CD14-positive monocyte (primary cell): ENCODE measurements at regions not wholly inside any gene's neighbourhood (a gene's known extent, or its start where the extent isn't known, plus 50 kb on each side); places are given as distances from the start of the nearest gene placed in this dataset.
A peak's percentile ranks its signal among the peaks of the same experiment; 100 is the strongest.

Experiments used
- DNase-seq, 3 donors: peaks; one replicate each; pipeline ENCODE4 v3.0.0-alpha.2; 2011 to 2022
- H2AFZ ChIP-seq: 2 replicates; pipeline ENCODE4 v1.6.0; 2012; ENCODE audit warnings: mild to moderate bottlenecking, low read depth, low read length, inconsistent platforms; ENCODE audit not compliant: insufficient read depth, poor library complexity, severe bottlenecking
- H3K27ac ChIP-seq, 2 donors: 1 replicate in 1 of 2; 2 replicates in 1 of 2; pipeline ENCODE4 v1.5.1; 2012 to 2013; ENCODE audit warnings: low read length in 2 of 2, control low read depth in 1 of 2, inconsistent platforms in 1 of 2, low read depth in 1 of 2, mild to moderate bottlenecking in 1 of 2
- H3K27me3 ChIP-seq, 2 donors: one replicate each; pipeline versions ENCODE4 v1.6.0 to v1.6.1; 2011 to 2013; ENCODE audit warnings: low read length in 2 of 2; ENCODE audit not compliant: control insufficient read depth in 2 of 2, insufficient read depth in 2 of 2
- H3K36me3 ChIP-seq, 2 donors: replicated peaks in 1 of 2; 1 replicate in 1 of 2; 2 replicates in 1 of 2; pipeline versions ENCODE4 v1.5.1 to v1.6.1; 2012 to 2013; ENCODE audit warnings: low read length in 2 of 2, control low read depth in 1 of 2, inconsistent platforms in 1 of 2, mild to moderate bottlenecking in 1 of 2; ENCODE audit not compliant: insufficient read depth in 2 of 2, control insufficient read depth in 1 of 2
- H3K4me1 ChIP-seq, 2 donors: 1 replicate in 1 of 2; 2 replicates in 1 of 2; pipeline versions ENCODE4 v1.5.1 to v1.6.1; 2012 to 2013; ENCODE audit warnings: low read length in 2 of 2, control low read depth in 1 of 2, inconsistent platforms in 1 of 2, mild to moderate bottlenecking in 1 of 2, moderate library complexity in 1 of 2; ENCODE audit not compliant: insufficient read depth in 2 of 2, control insufficient read depth in 1 of 2
- H3K4me2 ChIP-seq: replicated peaks from 2 replicates; pipeline ENCODE3; 2012; ENCODE audit warnings: low read length, moderate library complexity, mild to moderate bottlenecking; ENCODE audit not compliant: poor library complexity, severe bottlenecking; ENCODE audit errors: extremely low read depth
- H3K4me3 ChIP-seq, 3 experiments: fragments of 200-600 bp in 1 of 3; sonication (generic) in 1 of 3; replicated peaks in 1 of 3; 1 replicate in 2 of 3; 2 replicates in 1 of 3; pipeline ENCODE4 v1.5.1; 2011 to 2013; ENCODE audit warnings: low read length in 3 of 3, mild to moderate bottlenecking in 3 of 3, control low read depth in 2 of 3, low read depth in 2 of 3, inconsistent platforms in 1 of 3, moderate library complexity in 1 of 3
- H3K79me2 ChIP-seq: 2 replicates; pipeline ENCODE4 v1.6.0; 2012; ENCODE audit warnings: mild to moderate bottlenecking, control low read depth, inconsistent platforms, low read length, moderate library complexity; ENCODE audit not compliant: insufficient read depth
- H3K9ac ChIP-seq: 2 replicates; pipeline ENCODE4 v1.6.0; 2017; ENCODE audit warnings: low read length, mild to moderate bottlenecking; ENCODE audit not compliant: insufficient read depth, poor library complexity, severe bottlenecking
- H3K9me3 ChIP-seq, 2 donors: replicated peaks in 1 of 2; 1 replicate in 1 of 2; 2 replicates in 1 of 2; pipeline versions ENCODE4 v1.5.1 to v1.6.1; 2012 to 2013; ENCODE audit warnings: low read length in 2 of 2, control low read depth in 1 of 2; ENCODE audit not compliant: control insufficient read depth in 1 of 2, insufficient read depth in 1 of 2
- H4K20me1 ChIP-seq: 2 replicates; pipeline ENCODE4 v1.6.0; 2012; ENCODE audit warnings: mild to moderate bottlenecking, low read length, control low read depth, moderate library complexity; ENCODE audit not compliant: insufficient read depth
- H3K27ac Mint-ChIP-seq, 7 donors: one replicate each; pipeline ENCODE4 v1.8.0; 2020; ENCODE audit warnings: mild to moderate bottlenecking in 7 of 7, mixed read lengths in 7 of 7, moderate library complexity in 6 of 7, inconsistent platforms in 2 of 7
- H3K27me3 Mint-ChIP-seq, 3 donors: one replicate each; pipeline ENCODE4 v1.8.0; 2021 to 2022; ENCODE audit warnings: low read depth in 3 of 3, mild to moderate bottlenecking in 3 of 3, mixed read lengths in 3 of 3, moderate library complexity in 3 of 3, inconsistent platforms in 1 of 3
- H3K36me3 Mint-ChIP-seq, 2 donors: one replicate each; pipeline ENCODE4 v1.8.0; 2020; ENCODE audit warnings: mixed read lengths in 2 of 2, inconsistent platforms in 1 of 2, mild to moderate bottlenecking in 1 of 2
- H3K4me1 Mint-ChIP-seq: one replicate; pipeline ENCODE4 v1.8.0; 2020; ENCODE audit warnings: mild to moderate bottlenecking, mixed read lengths
- H3K4me3 Mint-ChIP-seq, 2 donors: one replicate each; pipeline ENCODE4 v1.8.0; 2020; ENCODE audit warnings: mild to moderate bottlenecking in 2 of 2, mixed read lengths in 2 of 2, moderate library complexity in 1 of 2
- H3K9me3 Mint-ChIP-seq, 7 donors: one replicate each; pipeline ENCODE4 v1.8.0; 2020 to 2022; ENCODE audit warnings: mixed read lengths in 7 of 7, mild to moderate bottlenecking in 6 of 7, moderate library complexity in 6 of 7, inconsistent platforms in 2 of 7
- CTCF ChIP-seq: fragments of 200-600 bp; IDR thresholded peaks from one replicate; pipeline ENCODE4 v1.8.0; 2022; ENCODE audit warnings: antibody characterized with exemption, mild to moderate bottlenecking
- WGBS: methylation state at CpG from one replicate; pipeline ENCODE4 v1.1.5; 2013; ENCODE audit warnings: missing lambda C conversion rate; ENCODE audit not compliant: insufficient coverage; 5-methylcytosine and 5-hydroxymethylcytosine counted together
- intact Hi-C, 2 donors: fragments of 100-400 bp; cut with micrococcal nuclease; formaldehyde crosslinking; loops; one replicate each; pipeline versions ENCODE4 v1.15.0 to v1.15.1; 2023

DNA sequence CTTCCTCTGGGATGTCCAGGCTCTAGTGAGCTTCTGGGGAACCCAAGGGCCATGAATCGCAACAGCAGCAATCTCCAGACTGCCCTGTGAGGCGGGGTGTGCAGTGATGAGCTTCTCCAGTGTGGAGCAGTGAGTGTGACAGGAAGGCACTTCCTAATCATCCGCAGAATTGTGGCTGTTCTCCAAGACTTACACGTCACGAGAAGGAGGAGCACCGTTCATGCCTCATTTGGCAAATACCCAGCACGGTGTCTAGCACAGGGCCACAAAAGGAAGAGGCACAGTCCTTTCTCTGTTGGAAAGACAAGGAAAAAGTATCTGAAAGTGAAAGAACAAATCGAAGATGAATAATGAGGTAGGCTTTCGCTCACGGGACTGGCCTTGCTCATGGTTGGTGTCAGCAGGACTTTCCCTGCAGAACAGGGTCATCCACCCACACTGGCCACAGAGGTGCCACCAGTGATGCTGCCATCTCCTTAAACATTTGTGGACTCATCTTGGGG, 125.1 kb upstream of the HAAO start:
- Histone ChIP-seq H3K9me3 (no peaks in the 10 kb centered on the region), H3K36me3 (no peaks in the 10 kb centered on the region), H4K20me1 (no peaks in the 10 kb centered on the region), H3K79me2 (no peaks in the 10 kb centered on the region), H3K27me3 (no peaks in the 10 kb centered on the region), H3K27ac (no peak overlapping the region), H3K4me2 (no peak overlapping the region), H3K9ac (no peak overlapping the region), H2AFZ (peak overlapping the region; percentile 44), H3K4me1 (peaks cover 0 to 9% of the 10 kb centered on the region in 2 donors), H3K4me3 (no peak overlapping the region)
- no peak for TF ChIP-seq CTCF
- peak in 1 of 3 donors; percentile 29 for DNase-seq
- Mint-ChIP-seq H3K27me3 (peaks cover 0 to 6% (median 5%) of the 10 kb centered on the region in 3 donors), H3K9me3 (peaks cover 0 to 2% (median 0%) of the 10 kb centered on the region in 7 donors), H3K36me3 (no peaks in the 10 kb centered on the region), H3K4me1 (peaks cover 18% of the 10 kb centered on the region), H3K27ac (no peak overlapping the region), H3K4me3 (peak overlapping the region; percentile 4 to 87)
- intact Hi-C loops, result no loop called here
- 47% methylated on average over 7 of the region's 10 CpGs for WGBS

- Histone ChIP-seq H2AFZ (no peak overlapping the region), H3K27ac (no peak overlapping the region), H3K4me1 (peaks cover 0 to 9% of the 10 kb centered on the region in 2 donors), H3K9ac (no peak overlapping the region), H3K4me2 (no peak overlapping the region), H3K79me2 (no peaks in the 10 kb centered on the region), H4K20me1 (no peaks in the 10 kb centered on the region), H3K36me3 (no peaks in the 10 kb centered on the region), H3K27me3 (no peaks in the 10 kb centered on the region), H3K4me3 (no peak overlapping the region), H3K9me3 (no peaks in the 10 kb centered on the region)
- H3K36me3 Mint-ChIP-seq, result no peaks in the 10 kb centered on the region
- H3K4me3 Mint-ChIP-seq, result no peak overlapping the region
- H3K4me1 Mint-ChIP-seq, result peaks cover 18% of the 10 kb centered on the region
- DNase-seq, result no peak
- H3K27ac Mint-ChIP-seq, result no peak overlapping the region
- H3K9me3 Mint-ChIP-seq, result peaks cover 0 to 2% (median 0%) of the 10 kb centered on the region in 7 donors
- peaks cover 0 to 6% (median 4%) of the 10 kb centered on the region in 3 donors for H3K27me3 Mint-ChIP-seq
- intact Hi-C loops, result no loop called here
- 100% methylated on average over 5 of the region's 7 CpGs for WGBS
- TF ChIP-seq CTCF, result no peak
Measured at GRCh38 chr2:42916324-42916723, 123.9 kb upstream of the HAAO start.
